Endothelial cell of umbilical vein (primary cell): ENCODE measurements at regions not wholly inside any gene's neighbourhood (a gene's known extent, or its start where the extent isn't known, plus 50 kb on each side); places are given as distances from the start of the nearest gene placed in this dataset.

Experiments
- BruUV-seq: library from RNA; stranded (reverse); fragments of 400-500 nt; replicated peaks from 2 replicates; lab custom pipeline; 2021; lab: Mats Ljungman, UMichigan
- CTCF ChIA-PET: fragments of 300-600, 350-600 bp; sonication (Branson Sonifier 250); formaldehyde crosslinking; loops from one replicate; lab custom pipeline; 2021; ENCODE audit warnings: antibody characterized with exemption, inconsistent platforms; lab: Charles Lee
- POLR2A ChIA-PET: fragments of 300-600, 350-600 bp; sonication (Branson Sonifier 250); formaldehyde crosslinking; loops from one replicate; lab custom pipeline; 2021; ENCODE audit warnings: antibody characterized with exemption, inconsistent platforms; lab: Charles Lee
- DNase-seq: peaks from one replicate; pipeline ENCODE4 v3.0.0-alpha.2; 2011; ENCODE audit warnings: low read depth, low spot score
- FAIRE-seq: peaks from 2 replicates; lab custom pipeline; 2011; peaks lifted over from hg19 to GRCh38; lab: Jason Lieb, UNC
- H2AFZ ChIP-seq: 2 replicates; pipeline ENCODE4 v1.6.0; 2012; ENCODE audit warnings: low read depth, low read length, control low read depth, inconsistent platforms
- H3K27ac ChIP-seq: 2 replicates; pipeline ENCODE4 v1.5.1; 2011; ENCODE audit warnings: low read depth, mild to moderate bottlenecking, control low read depth, low read length, moderate library complexity; ENCODE audit not compliant: insufficient read depth
- H3K27me3 ChIP-seq, 2 experiments: 2 replicates each; pipeline versions ENCODE4 v1.6.0 to v1.6.1; 2011; ENCODE audit warnings: low read length in 2 of 2, mixed read lengths in 1 of 2; ENCODE audit not compliant: control insufficient read depth in 2 of 2, insufficient read depth in 2 of 2
- H3K36me3 ChIP-seq, 2 experiments: 2 replicates in 1 of 2; 3 replicates in 1 of 2; pipeline ENCODE4 v1.5.1; 2011; ENCODE audit warnings: low read length in 2 of 2, mild to moderate bottlenecking in 1 of 2, moderate library complexity in 1 of 2; ENCODE audit not compliant: control insufficient read depth in 2 of 2, insufficient read depth in 2 of 2; ENCODE audit errors: extremely low read depth in 1 of 2
- H3K4me1 ChIP-seq: 3 replicates; pipeline ENCODE4 v1.5.1; 2011; ENCODE audit warnings: mild to moderate bottlenecking, low read length; ENCODE audit not compliant: control insufficient read depth, insufficient read depth; ENCODE audit errors: extremely low read depth
- H3K4me2 ChIP-seq: 2 replicates; pipeline ENCODE4 v1.6.1; 2011; ENCODE audit warnings: low read length, control low read depth, mixed read lengths; ENCODE audit not compliant: insufficient read depth
- H3K4me3 ChIP-seq, 3 experiments: fragments of 200-600 bp in 1 of 3; sonication (generic), shearing (Covaris generic) in 1 of 3; replicated peaks in 1 of 3; 2 replicates each; pipeline ENCODE4 v1.5.1; 2011 to 2016; ENCODE audit warnings: control low read depth in 3 of 3, low read length in 3 of 3, mild to moderate bottlenecking in 2 of 3, inconsistent platforms in 1 of 3, low read depth in 1 of 3, moderate library complexity in 1 of 3; ENCODE audit not compliant: insufficient read depth in 1 of 3
- H3K79me2 ChIP-seq: 2 replicates; pipeline ENCODE4 v1.6.0; 2012; ENCODE audit warnings: low read length, inconsistent platforms; ENCODE audit not compliant: control insufficient read depth, insufficient read depth
- H3K9ac ChIP-seq: replicated peaks from 2 replicates; pipeline ENCODE3; 2011; ENCODE audit warnings: low read length, control low read depth; ENCODE audit not compliant: insufficient read depth; ENCODE audit errors: extremely low read depth
- H3K9me1 ChIP-seq: replicated peaks from 3 replicates; pipeline ENCODE4 v1.6.0; 2011; ENCODE audit warnings: mild to moderate bottlenecking, low read length; ENCODE audit not compliant: control insufficient read depth, insufficient read depth; ENCODE audit errors: extremely low read depth
- H3K9me3 ChIP-seq: replicated peaks from 2 replicates; pipeline ENCODE4 v1.5.1; 2012; ENCODE audit warnings: low read length, inconsistent platforms; ENCODE audit not compliant: control insufficient read depth, insufficient read depth
- H4K20me1 ChIP-seq: replicated peaks from 2 replicates; pipeline ENCODE3; 2011; ENCODE audit warnings: mild to moderate bottlenecking, low read length; ENCODE audit not compliant: control insufficient read depth, insufficient read depth; ENCODE audit errors: extremely low read depth
- EZH2 ChIP-seq: IDR thresholded peaks from 2 replicates; pipeline ENCODE4 v1.6.1; 2012; ENCODE audit warnings: borderline replicate concordance, low read depth, mild to moderate bottlenecking, moderate library complexity, low read length, inconsistent platforms; ENCODE audit not compliant: severe bottlenecking
- FOS ChIP-seq: IDR thresholded peaks from 2 replicates; pipeline ENCODE4 v1.6.1; 2011; ENCODE audit warnings: mild to moderate bottlenecking, low read length, moderate library complexity, borderline replicate concordance; ENCODE audit not compliant: insufficient read depth
- POLR2A ChIP-seq: IDR thresholded peaks from 2 replicates; pipeline ENCODE4 v1.6.1; 2012; ENCODE audit warnings: low read depth, mild to moderate bottlenecking, control low read depth, low read length
- POLR2AphosphoS5 ChIP-seq: IDR thresholded peaks from 2 replicates; pipeline ENCODE4 v1.6.1; 2012; ENCODE audit warnings: low read depth, mild to moderate bottlenecking, control low read depth, low read length, moderate library complexity; ENCODE audit not compliant: insufficient read depth
- dilution Hi-C: fragments of 300-500 bp; cut with MboI; formaldehyde crosslinking; loops from one replicate; pipeline ENCODE4 v1.15.0; 2019; ENCODE audit warnings: low sequenced_read_pairs; ENCODE audit not compliant: extremely low pct_ligation_motif_present
- intact Hi-C: fragments of 100-400 bp; cut with micrococcal nuclease; formaldehyde crosslinking; loops from one replicate; pipeline ENCODE4 v1.10.0; 2022

DNA sequence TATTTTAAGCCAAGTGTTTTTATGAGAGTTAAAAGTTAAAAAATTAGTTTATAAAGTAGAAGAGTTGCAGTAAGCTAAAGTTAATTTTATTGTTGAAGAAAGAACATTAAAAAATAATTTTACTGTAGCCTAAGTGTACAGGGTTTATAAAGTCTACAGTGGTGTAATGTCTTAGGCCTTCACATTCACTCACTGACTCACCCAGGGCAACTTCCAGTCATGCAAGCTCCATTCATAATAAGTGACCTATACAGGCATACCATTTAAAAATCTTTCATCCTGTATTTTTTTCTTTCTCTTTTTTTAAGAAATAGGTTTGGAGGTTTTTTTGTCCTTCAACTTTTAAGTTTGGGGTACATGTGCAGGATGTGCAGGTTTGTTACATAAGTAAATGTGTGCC is 87.9 kb upstream of the NR3C2 start:
- Histone ChIP-seq H3K4me2 (no peak overlapping the region), H3K27ac (no peak overlapping the region), H4K20me1 (no peaks in the 10 kb centered on the region), H3K9me1 (no peaks in the 10 kb centered on the region), H3K9ac (no peak overlapping the region), H3K4me1 (no peaks in the 10 kb centered on the region), H3K36me3 (no peaks in the 10 kb centered on the region), H3K9me3 (no peaks in the 10 kb centered on the region), H3K4me3 (no peak overlapping the region), H3K79me2 (no peaks in the 10 kb centered on the region), H3K27me3 (no peaks in the 10 kb centered on the region), H2AFZ (no peak overlapping the region)
- FAIRE-seq = no peak
- ChIA-PET CTCF (interaction anchor here (0.9 kb wide), 1 partner anchor 29 kb away, joined by 3 read pairs; no protein-coding TSS in a partner anchor), POLR2A (no interaction called here)
- intact Hi-C loops (no loop called here), dilution Hi-C loops (no loop called here)
- TF ChIP-seq POLR2AphosphoS5 = no peak
- no peak for TF ChIP-seq EZH2
- BruUV-seq = no TSS peak
- no peak for DNase-seq

DNA sequence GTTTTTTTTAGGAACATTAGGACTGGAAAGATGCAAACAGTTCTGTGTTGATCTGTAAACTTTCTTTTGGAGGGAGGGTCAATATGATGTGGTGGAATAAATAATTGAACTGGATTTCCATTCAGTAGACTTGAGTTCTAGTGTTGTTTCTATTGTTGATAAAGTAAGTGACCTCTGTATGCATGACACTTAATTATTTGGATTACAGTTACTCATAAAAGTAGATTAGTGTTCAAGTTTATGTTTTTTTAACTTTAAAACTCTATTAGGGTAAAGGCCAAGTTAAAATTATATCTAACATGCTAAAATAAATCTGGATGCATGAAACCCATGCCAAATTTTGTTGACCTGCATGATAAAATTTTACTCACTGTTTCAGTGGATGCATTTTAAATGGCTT is 85.4 kb upstream of the NR3C2 start:
- H3K79me2 ChIP-seq = no peaks in the 10 kb centered on the region
- no peaks in the 10 kb centered on the region for H3K9me1 ChIP-seq
- TF ChIP-seq POLR2A = no peak
- no peak for TF ChIP-seq FOS
- TF ChIP-seq EZH2 = no peak
- no peaks in the 10 kb centered on the region for H3K36me3 ChIP-seq
- dilution Hi-C loops = no loop called here
- H3K4me1 ChIP-seq = no peaks in the 10 kb centered on the region
- H3K27ac ChIP-seq = no peak overlapping the region
- H3K9ac ChIP-seq = no peak overlapping the region
- ChIA-PET POLR2A (no interaction called here), CTCF (no interaction called here)
- H2AFZ ChIP-seq = no peak overlapping the region
- intact Hi-C loops = no loop called here
- no peak overlapping the region for H3K4me3 ChIP-seq
- no peak for DNase-seq
- no TSS peak for BruUV-seq
- FAIRE-seq = no peak
- H3K4me2 ChIP-seq = no peak overlapping the region
- no peaks in the 10 kb centered on the region for H3K27me3 ChIP-seq
- no peaks in the 10 kb centered on the region for H3K9me3 ChIP-seq
- H4K20me1 ChIP-seq = no peaks in the 10 kb centered on the region
